ENCODE measurements at regions not wholly inside any gene's neighbourhood (a gene's known extent, or its start where the extent isn't known, plus 50 kb on each side); places are given as distances from the start of the nearest gene placed in this dataset.

DNA sequence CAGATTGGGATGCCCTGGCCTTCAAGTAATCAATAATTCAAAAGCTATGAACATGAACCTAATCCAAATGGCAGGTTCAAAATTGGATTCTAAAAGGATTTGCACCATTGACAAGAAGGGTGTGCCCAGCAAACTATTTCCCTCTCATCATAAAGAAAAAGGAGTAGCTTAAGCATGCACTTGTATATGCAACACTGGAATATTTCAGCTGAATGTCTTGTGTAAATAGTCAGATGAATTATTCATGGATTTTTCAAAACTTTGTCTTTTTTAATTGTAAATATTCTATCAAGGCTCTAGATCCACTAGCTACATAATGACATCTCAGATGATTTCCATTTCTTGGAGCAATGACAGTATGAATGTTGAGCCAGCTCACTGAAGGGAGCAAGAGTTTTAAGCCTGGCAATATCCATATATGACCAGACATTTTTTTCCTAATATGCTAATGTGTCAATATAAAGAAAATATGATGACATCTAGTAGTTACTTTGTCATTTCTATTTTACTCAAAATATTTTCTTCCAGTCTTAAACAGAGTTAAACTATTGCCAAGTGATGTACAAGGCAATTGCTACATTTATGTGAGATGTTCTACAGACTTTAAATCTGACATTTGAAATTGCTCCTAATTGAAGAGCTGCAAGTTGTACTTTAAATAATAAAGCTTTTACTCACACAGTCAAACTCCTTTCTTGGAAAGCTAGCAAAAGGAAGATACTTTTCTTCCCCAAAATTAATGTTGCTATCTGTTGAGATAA, 230.5 kb upstream of the AGTR1 start:
- TF ChIP-seq CTCF (IDR thresholded peaks at IDR 0.05) (no peak), REST (IDR thresholded peaks at IDR 0.05; ENCODE audit: insufficient read depth in 1 of 2, low read depth in 2 of 2, low read length in 1 of 2) (no peak), TCF7L2 (IDR thresholded peaks at IDR 0.05; ENCODE audit: low read depth, low read length) (no peak), SIN3A (IDR thresholded peaks at IDR 0.05; ENCODE audit: borderline replicate concordance, insufficient read depth, low read depth, low read length) (no peak)

Data from Panc1 (cell line).